ENCODE measurements at regions not wholly inside any gene's neighbourhood (a gene's known extent, or its start where the extent isn't known, plus 50 kb on each side); places are given as distances from the start of the nearest gene placed in this dataset.

GRCh38 chr1:112267929-112268328 is 128.1 kb upstream of the CTTNBP2NL start:
- H4K20me1 ChIP-seq (ENCODE audit: control insufficient read depth, extremely low read depth, insufficient read depth, low read length) = no peaks in the 10 kb centered on the region
- H3K36me3 ChIP-seq (ENCODE audit: control insufficient read depth, insufficient read depth, low read length) = no peaks in the 10 kb centered on the region
- no peak overlapping the region for H3K9ac ChIP-seq (ENCODE audit: insufficient read depth, low read length)
- H3K27ac ChIP-seq (ENCODE audit: insufficient read depth, low read length) = no peak overlapping the region
- no peak overlapping the region for H3K4me3 ChIP-seq (replicated peaks in 1 of 4; ENCODE audit: control extremely low read depth in 1 of 4, insufficient read depth in 1 of 4, low read depth in 3 of 4, low read length in 4 of 4)
- H3K27me3 ChIP-seq (ENCODE audit: control insufficient read depth, insufficient read depth, low read length) = no peaks in the 10 kb centered on the region
- DNase-seq (ENCODE audit: low read depth in 2 of 2) = no peak
- no peaks in the 10 kb centered on the region for H3K9me3 ChIP-seq (ENCODE audit: control insufficient read depth, insufficient read depth, low read depth, low read length)
- no peak overlapping the region for H3K4me2 ChIP-seq (ENCODE audit: extremely low read depth, insufficient read depth, low read length)
- no peaks in the 10 kb centered on the region for H3K79me2 ChIP-seq (ENCODE audit: control insufficient read depth, insufficient read depth, low read length)
- TF ChIP-seq CTCF (conservative IDR thresholded peaks at IDR 0.05 in 1 of 2, IDR thresholded peaks at IDR 0.05 in 1 of 2; ENCODE audit: low read depth in 1 of 2, low read length in 2 of 2) (no peak), EZH2 (IDR thresholded peaks at IDR 0.05; ENCODE audit: low read length, missing control alignments) (no peak)
- H3K4me1 ChIP-seq (ENCODE audit: control insufficient read depth, extremely low read depth, insufficient read depth, low read length) = no peaks in the 10 kb centered on the region
- no peak overlapping the region for H2AFZ ChIP-seq (ENCODE audit: low read length)

GRCh38 chr1:112268408-112268807 is 127.6 kb upstream of the CTTNBP2NL start:
- H3K36me3 ChIP-seq (ENCODE audit: control insufficient read depth, insufficient read depth, low read length) = no peaks in the 10 kb centered on the region
- H3K4me3 ChIP-seq (replicated peaks in 1 of 4; ENCODE audit: control extremely low read depth in 1 of 4, insufficient read depth in 1 of 4, low read depth in 3 of 4, low read length in 4 of 4) = no peak overlapping the region
- H3K9me3 ChIP-seq (ENCODE audit: control insufficient read depth, insufficient read depth, low read depth, low read length) = no peaks in the 10 kb centered on the region
- no peak overlapping the region for H3K27ac ChIP-seq (ENCODE audit: insufficient read depth, low read length)
- TF ChIP-seq EZH2 (IDR thresholded peaks at IDR 0.05; ENCODE audit: low read length, missing control alignments) = no peak
- no peak for TF ChIP-seq CTCF (conservative IDR thresholded peaks at IDR 0.05 in 1 of 2, IDR thresholded peaks at IDR 0.05 in 1 of 2; ENCODE audit: low read depth in 1 of 2, low read length in 2 of 2)
- no peak for DNase-seq (ENCODE audit: low read depth in 2 of 2)
- H3K4me2 ChIP-seq (ENCODE audit: extremely low read depth, insufficient read depth, low read length) = no peak overlapping the region
- H3K4me1 ChIP-seq (ENCODE audit: control insufficient read depth, extremely low read depth, insufficient read depth, low read length) = no peaks in the 10 kb centered on the region
- no peaks in the 10 kb centered on the region for H3K27me3 ChIP-seq (ENCODE audit: control insufficient read depth, insufficient read depth, low read length)
- H4K20me1 ChIP-seq (ENCODE audit: control insufficient read depth, extremely low read depth, insufficient read depth, low read length) = no peaks in the 10 kb centered on the region
- no peak overlapping the region for H2AFZ ChIP-seq (ENCODE audit: low read length)
- H3K79me2 ChIP-seq (ENCODE audit: control insufficient read depth, insufficient read depth, low read length) = no peaks in the 10 kb centered on the region
- no peak overlapping the region for H3K9ac ChIP-seq (ENCODE audit: insufficient read depth, low read length)

- no peaks in the 10 kb centered on the region for H3K27me3 ChIP-seq (ENCODE audit: control insufficient read depth, insufficient read depth, low read length)
- no peaks in the 10 kb centered on the region for H4K20me1 ChIP-seq (ENCODE audit: control insufficient read depth, extremely low read depth, insufficient read depth, low read length)
- no peak overlapping the region for H3K4me3 ChIP-seq (replicated peaks in 1 of 4; ENCODE audit: control extremely low read depth in 1 of 4, insufficient read depth in 1 of 4, low read depth in 3 of 4, low read length in 4 of 4)
- TF ChIP-seq EZH2 (IDR thresholded peaks at IDR 0.05; ENCODE audit: low read length, missing control alignments) (no peak), CTCF (conservative IDR thresholded peaks at IDR 0.05 in 1 of 2, IDR thresholded peaks at IDR 0.05 in 1 of 2; ENCODE audit: low read depth in 1 of 2, low read length in 2 of 2) (no peak)
- no peaks in the 10 kb centered on the region for H3K36me3 ChIP-seq (ENCODE audit: control insufficient read depth, insufficient read depth, low read length)
- no peaks in the 10 kb centered on the region for H3K4me1 ChIP-seq (ENCODE audit: control insufficient read depth, extremely low read depth, insufficient read depth, low read length)
- no peak overlapping the region for H3K4me2 ChIP-seq (ENCODE audit: extremely low read depth, insufficient read depth, low read length)
- no peaks in the 10 kb centered on the region for H3K79me2 ChIP-seq (ENCODE audit: control insufficient read depth, insufficient read depth, low read length)
- no peak overlapping the region for H3K9ac ChIP-seq (ENCODE audit: insufficient read depth, low read length)
- no peak for DNase-seq (ENCODE audit: low read depth in 2 of 2)
- H3K27ac ChIP-seq (ENCODE audit: insufficient read depth, low read length) = no peak overlapping the region
- no peaks in the 10 kb centered on the region for H3K9me3 ChIP-seq (ENCODE audit: control insufficient read depth, insufficient read depth, low read depth, low read length)
- H2AFZ ChIP-seq (ENCODE audit: low read length) = no peak overlapping the region
Measured at GRCh38 chr1:112271270-112271669, 124.7 kb upstream of the CTTNBP2NL start.

All from fibroblast of lung (primary cell).